ENCODE measurements at regions not wholly inside any gene's neighbourhood (a gene's known extent, or its start where the extent isn't known, plus 50 kb on each side); places are given as distances from the start of the nearest gene placed in this dataset.
"Not testable (repeated sequence)": the region's sequence is repeated elsewhere in the genome, so short reads cannot be mapped to it uniquely, and the experiment has no call there.

DNA sequence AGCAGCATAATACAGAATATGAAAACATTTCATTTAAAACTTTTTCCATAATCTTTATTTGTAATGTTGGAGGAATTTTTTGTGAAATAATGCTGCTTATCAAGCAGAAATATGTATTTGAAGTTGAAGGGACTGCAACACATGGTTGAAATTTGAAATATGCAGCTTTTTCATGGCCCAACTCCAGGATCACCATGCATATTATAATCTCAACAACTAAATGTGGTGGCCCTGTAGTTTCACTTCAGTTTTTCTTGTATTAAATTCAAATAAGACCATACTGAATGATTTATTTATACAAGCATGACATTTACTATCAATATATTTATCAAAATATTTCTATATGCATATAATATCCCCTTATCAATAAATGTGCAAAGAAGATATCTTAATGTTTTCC lies 157.7 kb upstream of the LHX8 start:
- no peak for TF ChIP-seq EZH2 (IDR thresholded peaks at IDR 0.05; ENCODE audit: low read length)
- TF ChIP-seq, protein P1, sequence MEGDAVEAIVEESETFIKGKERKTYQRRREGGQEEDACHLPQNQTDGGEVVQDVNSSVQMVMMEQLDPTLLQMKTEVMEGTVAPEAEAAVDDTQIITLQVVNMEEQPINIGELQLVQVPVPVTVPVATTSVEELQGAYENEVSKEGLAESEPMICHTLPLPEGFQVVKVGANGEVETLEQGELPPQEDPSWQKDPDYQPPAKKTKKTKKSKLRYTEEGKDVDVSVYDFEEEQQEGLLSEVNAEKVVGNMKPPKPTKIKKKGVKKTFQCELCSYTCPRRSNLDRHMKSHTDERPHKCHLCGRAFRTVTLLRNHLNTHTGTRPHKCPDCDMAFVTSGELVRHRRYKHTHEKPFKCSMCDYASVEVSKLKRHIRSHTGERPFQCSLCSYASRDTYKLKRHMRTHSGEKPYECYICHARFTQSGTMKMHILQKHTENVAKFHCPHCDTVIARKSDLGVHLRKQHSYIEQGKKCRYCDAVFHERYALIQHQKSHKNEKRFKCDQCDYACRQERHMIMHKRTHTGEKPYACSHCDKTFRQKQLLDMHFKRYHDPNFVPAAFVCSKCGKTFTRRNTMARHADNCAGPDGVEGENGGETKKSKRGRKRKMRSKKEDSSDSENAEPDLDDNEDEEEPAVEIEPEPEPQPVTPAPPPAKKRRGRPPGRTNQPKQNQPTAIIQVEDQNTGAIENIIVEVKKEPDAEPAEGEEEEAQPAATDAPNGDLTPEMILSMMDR (optimal IDR thresholded peaks at IDR 0.05 in 1 of 3, IDR thresholded peaks at IDR 0.05 in 1 of 3, conservative IDR thresholded peaks at IDR 0.05 in 1 of 3; ENCODE audit: extremely low read depth in 1 of 3, insufficient read depth in 2 of 3, low read length in 3 of 3) = no peak
- no peaks in the 10 kb centered on the region for H3K36me3 ChIP-seq (ENCODE audit: control insufficient read depth in 2 of 2, extremely low read depth in 1 of 2, insufficient read depth in 2 of 2, low read length in 2 of 2)
- DNase-seq (ENCODE audit: low read depth, low spot score) = no peak
- H3K27ac ChIP-seq (ENCODE audit: control insufficient read depth, insufficient read depth, low read length) = no peak overlapping the region
- no peak overlapping the region for H3K4me3 ChIP-seq (ENCODE audit: control insufficient read depth in 2 of 3, extremely low read depth in 1 of 3, insufficient read depth in 2 of 3, low read depth in 1 of 3, low read length in 3 of 3)
- H2AFZ ChIP-seq (ENCODE audit: control insufficient read depth, low read length) = no peak overlapping the region
- H3K4me1 ChIP-seq (ENCODE audit: control insufficient read depth, extremely low read depth, insufficient read depth, low read length) = no peaks in the 10 kb centered on the region
- H3K27me3 ChIP-seq (ENCODE audit: control insufficient read depth, extremely low read depth, insufficient read depth, low read length) = no peaks in the 10 kb centered on the region
- H3K79me2 ChIP-seq (ENCODE audit: control insufficient read depth, insufficient read depth, low read length) = no peaks in the 10 kb centered on the region
- no peak for FAIRE-seq
- dilution Hi-C loops (cut with MboI; ENCODE audit: extremely low pct_ligation_motif_present, low sequenced_read_pairs) = no loop called here
- no peak overlapping the region for H3K4me2 ChIP-seq (ENCODE audit: control insufficient read depth, extremely low read depth, insufficient read depth, low read depth, low read length)
- no peaks in the 10 kb centered on the region for H4K20me1 ChIP-seq (ENCODE audit: control insufficient read depth, extremely low read depth, insufficient read depth, low read length)
- no peaks in the 10 kb centered on the region for H3K9me3 ChIP-seq (ENCODE audit: control insufficient read depth, low read depth, low read length)
- no peak overlapping the region for H3K9ac ChIP-seq (ENCODE audit: control insufficient read depth, extremely low read depth, insufficient read depth, low read length)
- no peaks in the 10 kb centered on the region for H3K9me1 ChIP-seq (ENCODE audit: control insufficient read depth, extremely low read depth, insufficient read depth, low read length)

- FAIRE-seq; H4K20me1 ChIP-seq (ENCODE audit: control insufficient read depth, extremely low read depth, insufficient read depth, low read length); H3K79me2 ChIP-seq (ENCODE audit: control insufficient read depth, insufficient read depth, low read length); H3K9me3 ChIP-seq (ENCODE audit: control insufficient read depth, low read depth, low read length); H3K4me3 ChIP-seq (ENCODE audit: control insufficient read depth in 2 of 3, extremely low read depth in 1 of 3, insufficient read depth in 2 of 3, low read depth in 1 of 3, low read length in 3 of 3); dilution Hi-C loops (cut with MboI; ENCODE audit: extremely low pct_ligation_motif_present, low sequenced_read_pairs); H2AFZ ChIP-seq (ENCODE audit: control insufficient read depth, low read length); H3K27ac ChIP-seq (ENCODE audit: control insufficient read depth, insufficient read depth, low read length); H3K4me2 ChIP-seq (ENCODE audit: control insufficient read depth, extremely low read depth, insufficient read depth, low read depth, low read length); H3K9ac ChIP-seq (ENCODE audit: control insufficient read depth, extremely low read depth, insufficient read depth, low read length); H3K36me3 ChIP-seq (ENCODE audit: control insufficient read depth in 2 of 2, extremely low read depth in 1 of 2, insufficient read depth in 2 of 2, low read length in 2 of 2); DNase-seq (ENCODE audit: low read depth, low spot score); H3K27me3 ChIP-seq (ENCODE audit: control insufficient read depth, extremely low read depth, insufficient read depth, low read length); H3K4me1 ChIP-seq (ENCODE audit: control insufficient read depth, extremely low read depth, insufficient read depth, low read length); H3K9me1 ChIP-seq (ENCODE audit: control insufficient read depth, extremely low read depth, insufficient read depth, low read length): not testable (repeated sequence)
Measured at GRCh38 chr1:74992448-74992847, 141.7 kb upstream of the LHX8 start.

DNA sequence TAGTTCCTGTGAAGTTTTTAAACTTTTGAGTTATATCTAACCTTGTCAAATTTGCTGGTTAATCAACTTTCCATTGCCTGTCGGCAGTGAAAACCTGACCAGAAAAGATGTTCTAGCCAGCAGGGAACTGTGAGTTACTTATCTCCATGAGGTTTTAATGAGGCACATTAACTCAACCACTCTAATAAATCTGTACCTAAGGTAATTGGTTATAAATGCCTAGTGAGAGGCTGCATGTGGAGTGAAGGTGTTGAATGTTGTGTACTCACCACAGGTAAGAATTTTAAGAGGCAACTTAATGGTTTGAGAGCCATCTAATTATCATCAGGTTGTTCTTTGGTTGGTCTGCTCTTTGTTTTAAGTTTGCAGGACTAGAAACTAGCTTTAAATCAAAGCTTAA lies 138.4 kb upstream of the LHX8 start:
- DNase-seq (ENCODE audit: low read depth, low spot score) (no peak), FAIRE-seq (no peak)
- Histone ChIP-seq H3K79me2 (ENCODE audit: control insufficient read depth, insufficient read depth, low read length) (no peaks in the 10 kb centered on the region), H3K9me3 (ENCODE audit: control insufficient read depth, low read depth, low read length) (no peaks in the 10 kb centered on the region), H3K4me3 (ENCODE audit: control insufficient read depth in 2 of 3, extremely low read depth in 1 of 3, insufficient read depth in 2 of 3, low read depth in 1 of 3, low read length in 3 of 3) (no peak overlapping the region), H3K9me1 (ENCODE audit: control insufficient read depth, extremely low read depth, insufficient read depth, low read length) (no peaks in the 10 kb centered on the region), H3K9ac (ENCODE audit: control insufficient read depth, extremely low read depth, insufficient read depth, low read length) (no peak overlapping the region), H3K36me3 (ENCODE audit: control insufficient read depth in 2 of 2, extremely low read depth in 1 of 2, insufficient read depth in 2 of 2, low read length in 2 of 2) (no peaks in the 10 kb centered on the region), H3K4me1 (ENCODE audit: control insufficient read depth, extremely low read depth, insufficient read depth, low read length) (no peaks in the 10 kb centered on the region), H3K27ac (ENCODE audit: control insufficient read depth, insufficient read depth, low read length) (no peak overlapping the region), H4K20me1 (ENCODE audit: control insufficient read depth, extremely low read depth, insufficient read depth, low read length) (no peaks in the 10 kb centered on the region), H3K4me2 (ENCODE audit: control insufficient read depth, extremely low read depth, insufficient read depth, low read depth, low read length) (no peak overlapping the region), H2AFZ (ENCODE audit: control insufficient read depth, low read length) (no peak overlapping the region), H3K27me3 (ENCODE audit: control insufficient read depth, extremely low read depth, insufficient read depth, low read length) (no peaks in the 10 kb centered on the region)
- dilution Hi-C loops (cut with MboI; ENCODE audit: extremely low pct_ligation_motif_present, low sequenced_read_pairs) = no loop called here
- no peak for TF ChIP-seq EZH2 (IDR thresholded peaks at IDR 0.05; ENCODE audit: low read length)
- TF ChIP-seq, protein P1 (optimal IDR thresholded peaks at IDR 0.05 in 1 of 3, IDR thresholded peaks at IDR 0.05 in 1 of 3, conservative IDR thresholded peaks at IDR 0.05 in 1 of 3; ENCODE audit: extremely low read depth in 1 of 3, insufficient read depth in 2 of 3, low read length in 3 of 3) = no peak
